Stomach smooth muscle (tissue), 2 donors: ENCODE measurements at regions not wholly inside any gene's neighbourhood (a gene's known extent, or its start where the extent isn't known, plus 50 kb on each side); places are given as distances from the start of the nearest gene placed in this dataset.

Experiments used
- H3K27ac ChIP-seq: one replicate; pipeline ENCODE4 v1.7.0; 2013; ENCODE audit warnings: mild to moderate bottlenecking, low read length, inconsistent platforms
- H3K27me3 ChIP-seq, 2 donors: one replicate each; pipeline ENCODE4 v1.7.0; 2013; ENCODE audit warnings: low read length in 2 of 2; ENCODE audit not compliant: insufficient read depth in 2 of 2, control insufficient read depth in 1 of 2
- H3K36me3 ChIP-seq, 2 donors: one replicate each; pipeline ENCODE4 v1.7.0; 2013; ENCODE audit warnings: low read length in 2 of 2; ENCODE audit not compliant: control insufficient read depth in 2 of 2, insufficient read depth in 2 of 2
- H3K4me1 ChIP-seq: one replicate; pipeline ENCODE4 v1.7.0; 2013; ENCODE audit warnings: low read length; ENCODE audit not compliant: control insufficient read depth, insufficient read depth
- H3K4me3 ChIP-seq, 2 donors: one replicate each; pipeline ENCODE4 v1.7.0; 2013; ENCODE audit warnings: low read length in 2 of 2
- H3K9ac ChIP-seq, 2 donors: one replicate each; pipeline ENCODE4 v1.7.0; 2013; ENCODE audit warnings: low read length in 2 of 2, mild to moderate bottlenecking in 1 of 2
- H3K9me3 ChIP-seq, 2 donors: one replicate each; pipeline ENCODE4 v1.7.0; 2013; ENCODE audit warnings: low read length in 2 of 2; ENCODE audit not compliant: control insufficient read depth in 2 of 2
- donor health status: healthy.
- donor health status: Pancreatic carcinoma.

GRCh38 chr1:101356013-101356412 is 119.2 kb downstream of the S1PR1 start:
- no peaks in the 10 kb centered on the region for H3K36me3 ChIP-seq
- no peaks in the 10 kb centered on the region for H3K27me3 ChIP-seq
- no peaks in the 10 kb centered on the region for H3K4me1 ChIP-seq

DNA sequence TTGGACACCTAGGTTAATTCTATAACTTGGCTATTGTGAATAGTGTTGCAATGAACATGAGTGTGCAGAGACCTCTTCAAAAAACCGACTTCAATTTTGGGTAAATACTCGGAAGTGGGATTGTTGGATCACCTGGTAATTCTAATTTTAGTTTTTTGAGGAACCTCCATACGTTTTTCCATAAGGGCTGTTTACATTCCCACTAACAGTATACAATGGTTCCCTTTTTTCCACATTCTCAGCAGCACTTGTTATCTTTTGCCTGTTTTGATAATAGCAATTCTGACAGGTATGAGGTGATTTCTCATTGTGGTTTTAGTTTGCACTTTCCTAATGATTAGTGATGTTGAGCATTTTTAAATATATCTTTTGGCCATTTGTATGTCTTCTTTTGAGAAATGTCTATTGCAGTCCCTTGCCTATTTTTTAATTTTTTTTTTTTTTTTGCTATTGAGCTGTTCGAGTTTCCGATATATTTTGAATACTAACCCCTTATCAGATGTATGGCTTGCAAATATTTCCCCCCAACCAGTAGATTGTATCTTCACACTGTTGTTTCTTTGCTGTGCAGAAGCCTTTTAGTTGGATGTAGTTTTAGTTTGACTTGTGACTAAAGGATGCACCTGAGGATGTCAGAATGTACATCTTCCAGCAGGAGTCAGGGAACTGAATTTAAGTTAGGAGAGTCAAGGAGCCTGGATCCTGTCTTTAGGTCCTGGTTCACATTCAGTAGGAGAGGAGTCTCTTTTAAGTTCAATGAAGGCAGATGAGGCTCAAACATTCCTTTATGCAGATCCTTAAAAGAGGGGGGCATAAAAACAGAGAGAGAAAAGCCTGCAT is 120.0 kb downstream of the S1PR1 start:
- no peaks in the 10 kb centered on the region for H3K4me1 ChIP-seq
- no peaks in the 10 kb centered on the region for H3K27me3 ChIP-seq
- no peak overlapping the region for H3K4me3 ChIP-seq
- H3K27ac ChIP-seq: no peak overlapping the region
- H3K9ac ChIP-seq: no peak overlapping the region
- no peaks in the 10 kb centered on the region for H3K36me3 ChIP-seq
- no peaks in the 10 kb centered on the region for H3K9me3 ChIP-seq

More at GRCh38 chr1:101356013-101356412, 119.2 kb downstream of the S1PR1 start:
- no peak overlapping the region for H3K9ac ChIP-seq
- H3K27ac ChIP-seq: no peak overlapping the region
- no peaks in the 10 kb centered on the region for H3K9me3 ChIP-seq
- no peak overlapping the region for H3K4me3 ChIP-seq

GRCh38 chr1:101357444-101357986 is 120.7 kb downstream of the S1PR1 start:
- Histone ChIP-seq H3K36me3 (no peaks in the 10 kb centered on the region), H3K4me1 (no peaks in the 10 kb centered on the region), H3K27ac (no peak overlapping the region)

GRCh38 chr1:101360506-101360905 is 123.7 kb downstream of the S1PR1 start:
- Histone ChIP-seq H3K9me3 (no peaks in the 10 kb centered on the region), H3K36me3 (no peaks in the 10 kb centered on the region), H3K4me1 (no peaks in the 10 kb centered on the region), H3K27me3 (no peaks in the 10 kb centered on the region), H3K27ac (no peak overlapping the region), H3K9ac (no peak overlapping the region), H3K4me3 (no peak overlapping the region)

More at GRCh38 chr1:101357444-101357986, 120.7 kb downstream of the S1PR1 start:
- no peak overlapping the region for H3K4me3 ChIP-seq
- no peak overlapping the region for H3K9ac ChIP-seq
- H3K27me3 ChIP-seq: no peaks in the 10 kb centered on the region
- no peaks in the 10 kb centered on the region for H3K9me3 ChIP-seq

DNA sequence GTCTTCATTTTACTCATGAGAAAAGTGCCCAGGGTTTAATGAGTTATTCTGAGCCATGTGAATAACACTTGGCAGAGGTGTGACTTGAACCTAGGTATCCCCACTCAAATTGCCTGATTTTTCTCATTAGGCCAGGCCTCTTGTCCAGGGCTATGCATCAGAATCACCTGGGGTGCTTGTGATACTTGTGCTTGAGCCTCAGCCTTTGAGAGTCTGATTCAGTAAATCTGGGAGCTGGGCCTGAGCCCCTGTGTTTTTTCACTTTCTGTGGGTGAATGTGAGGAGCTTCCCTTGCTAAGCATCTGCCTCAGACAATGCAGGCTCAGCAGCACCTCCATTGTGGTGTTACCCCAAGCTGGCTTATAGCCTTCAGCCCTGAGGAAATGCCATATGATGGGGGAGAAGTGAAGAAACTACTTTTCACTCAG is 127.1 kb downstream of the S1PR1 start:
- no peak overlapping the region for H3K27ac ChIP-seq

DNA sequence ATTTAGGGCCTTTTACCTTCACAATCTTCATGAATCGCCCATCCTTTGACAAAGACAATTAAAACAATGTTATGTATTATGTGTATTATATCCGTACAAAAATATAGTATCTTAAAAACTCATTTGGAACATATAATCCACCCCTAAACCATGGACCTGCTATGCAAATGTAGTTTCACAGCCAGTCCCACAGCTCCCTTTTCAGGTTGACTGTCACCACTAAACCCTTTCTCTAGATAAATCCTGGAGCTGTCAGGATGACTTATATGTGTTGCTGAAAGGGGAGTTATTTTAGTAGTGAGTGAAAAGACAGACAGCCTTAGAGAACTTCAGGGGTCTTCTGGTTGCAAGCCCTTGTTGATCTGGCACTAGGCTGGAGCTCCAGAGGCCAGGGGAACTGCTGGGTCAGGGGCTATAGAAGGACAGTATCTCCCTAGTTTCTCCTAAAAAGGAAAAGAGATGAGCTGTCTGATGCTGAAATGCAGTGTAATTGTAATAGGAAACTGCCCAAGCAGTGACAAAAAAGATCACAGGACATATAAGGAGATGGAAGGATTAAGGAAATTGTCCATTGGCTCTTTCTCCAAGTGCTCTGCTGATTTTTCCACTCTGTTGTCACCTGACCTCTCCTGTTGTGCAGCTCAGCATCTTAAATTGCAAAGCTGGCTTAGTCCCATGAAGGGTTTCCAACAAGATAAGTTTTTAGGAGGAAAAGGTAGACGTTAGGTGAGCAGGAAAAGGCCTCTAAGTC is 127.7 kb downstream of the S1PR1 start:
- Histone ChIP-seq H3K4me3 (no peak overlapping the region), H3K9ac (no peak overlapping the region), H3K9me3 (no peaks in the 10 kb centered on the region), H3K27ac (no peak overlapping the region), H3K4me1 (no peaks in the 10 kb centered on the region), H3K27me3 (no peaks in the 10 kb centered on the region), H3K36me3 (no peaks in the 10 kb centered on the region)

More for the DNA sequence above, 127.1 kb downstream of the S1PR1 start:
- no peak overlapping the region for H3K9ac ChIP-seq
- no peaks in the 10 kb centered on the region for H3K9me3 ChIP-seq
- no peaks in the 10 kb centered on the region for H3K4me1 ChIP-seq
- H3K27me3 ChIP-seq: no peaks in the 10 kb centered on the region
- H3K36me3 ChIP-seq: no peaks in the 10 kb centered on the region
- no peak overlapping the region for H3K4me3 ChIP-seq

DNA sequence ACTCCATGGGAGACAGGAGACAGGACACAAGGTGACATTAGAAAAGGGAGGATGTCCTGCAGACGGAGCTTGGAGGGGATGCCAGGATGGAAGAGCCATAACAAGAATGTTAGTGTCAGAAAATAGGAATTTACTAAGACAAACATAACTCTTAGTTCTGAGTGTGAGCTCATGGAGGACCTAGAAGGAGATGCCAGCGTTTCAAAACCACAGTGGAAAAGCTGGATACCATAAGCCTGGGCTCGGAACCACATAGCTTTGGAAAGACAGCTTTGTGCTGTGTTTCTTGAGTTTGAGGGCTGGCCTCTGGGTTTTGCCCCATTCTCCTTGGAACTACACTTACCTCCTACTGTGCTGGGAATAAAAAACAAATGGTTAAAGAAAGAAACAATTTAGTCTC is 128.4 kb downstream of the S1PR1 start:
- Histone ChIP-seq H3K9ac (no peak overlapping the region), H3K27ac (no peak overlapping the region), H3K9me3 (no peaks in the 10 kb centered on the region), H3K4me1 (no peaks in the 10 kb centered on the region), H3K36me3 (no peaks in the 10 kb centered on the region), H3K27me3 (no peaks in the 10 kb centered on the region), H3K4me3 (no peak overlapping the region)

- H3K9ac ChIP-seq: no peak overlapping the region
- no peak overlapping the region for H3K27ac ChIP-seq
- H3K9me3 ChIP-seq: no peaks in the 10 kb centered on the region
- no peaks in the 10 kb centered on the region for H3K4me1 ChIP-seq
- H3K4me3 ChIP-seq: no peak overlapping the region
- no peaks in the 10 kb centered on the region for H3K36me3 ChIP-seq
- H3K27me3 ChIP-seq: no peaks in the 10 kb centered on the region
Measured at GRCh38 chr1:101365878-101366277, 129.1 kb downstream of the S1PR1 start.

DNA sequence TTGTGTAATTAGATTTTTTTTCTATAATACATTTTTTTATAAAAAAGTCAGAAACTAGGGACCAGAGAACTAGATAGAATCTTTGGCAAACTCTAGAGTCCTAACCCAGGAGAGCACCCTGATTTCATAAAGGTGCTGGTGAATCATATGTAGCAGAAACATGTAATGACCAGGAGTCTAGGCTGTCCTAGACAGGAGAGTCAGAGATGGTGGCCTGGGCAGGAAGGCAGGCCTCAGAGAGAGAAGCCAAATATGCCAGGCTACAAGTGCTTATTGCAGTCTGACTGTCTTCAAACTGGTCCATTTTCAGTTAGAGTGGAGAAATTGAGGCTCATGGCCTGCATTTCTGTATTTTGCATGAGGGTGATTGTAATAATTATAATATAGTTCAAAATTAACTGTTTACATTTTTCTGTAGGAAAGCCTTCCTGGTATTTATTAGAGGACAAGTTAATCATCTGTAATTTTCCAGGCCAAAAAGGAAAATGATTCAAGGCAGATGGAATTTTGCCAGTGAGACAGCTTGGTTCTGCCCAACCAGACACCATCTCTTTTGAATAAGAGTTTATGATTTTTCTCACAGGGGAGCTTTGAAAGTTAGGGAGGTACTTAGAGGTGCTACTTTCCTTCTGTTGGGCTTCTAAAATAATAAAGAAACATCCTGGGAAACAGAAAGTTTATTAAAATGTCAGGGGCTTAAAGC is 129.8 kb downstream of the S1PR1 start:
- Histone ChIP-seq H3K36me3 (no peaks in the 10 kb centered on the region), H3K4me3 (no peak overlapping the region), H3K27me3 (no peaks in the 10 kb centered on the region), H3K9ac (no peak overlapping the region), H3K27ac (no peak overlapping the region), H3K9me3 (no peaks in the 10 kb centered on the region), H3K4me1 (no peaks in the 10 kb centered on the region)

DNA sequence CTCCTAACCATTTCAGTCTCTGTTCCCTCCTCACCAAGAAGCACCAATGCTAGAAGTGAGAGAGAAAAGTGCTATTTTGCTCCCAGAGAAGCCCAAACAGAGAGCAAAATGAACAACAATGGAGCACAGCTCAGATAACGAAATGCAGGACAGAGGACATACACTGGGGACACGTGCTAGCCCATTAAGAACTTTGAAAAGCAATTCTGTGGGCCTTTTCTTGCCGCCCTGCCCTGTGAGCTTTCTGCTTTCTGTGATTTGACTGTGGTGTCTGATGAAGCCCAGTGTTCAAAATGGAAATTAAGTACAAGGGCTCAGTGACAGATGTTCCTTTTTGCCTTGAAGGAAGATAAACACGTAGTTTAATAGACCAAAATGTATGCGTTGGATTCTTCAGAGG is 130.8 kb downstream of the S1PR1 start:
- no peak overlapping the region for H3K27ac ChIP-seq
- H3K36me3 ChIP-seq: no peaks in the 10 kb centered on the region
- no peaks in the 10 kb centered on the region for H3K27me3 ChIP-seq
- no peak overlapping the region for H3K4me3 ChIP-seq
- H3K9ac ChIP-seq: no peak overlapping the region
- no peaks in the 10 kb centered on the region for H3K9me3 ChIP-seq
- H3K4me1 ChIP-seq: no peaks in the 10 kb centered on the region
